ENCODE measurements at regions not wholly inside any gene's neighbourhood (a gene's known extent, or its start where the extent isn't known, plus 50 kb on each side); places are given as distances from the start of the nearest gene placed in this dataset.

- DNase-seq (ENCODE audit: extremely low spot score in 2 of 2), result no peak
- Histone ChIP-seq H3K9me3 (no peaks in the 10 kb centered on the region), H3K4me1 (no peaks in the 10 kb centered on the region), H3K4me3 (no peak overlapping the region), H3K27ac (no peak overlapping the region), H3K36me3 (no peaks in the 10 kb centered on the region), H3K27me3 (no peaks in the 10 kb centered on the region)
- intact Hi-C loops (cut with DNase I), result no loop called here
- TF ChIP-seq POLR2AphosphoS5 (IDR thresholded peaks at IDR 0.05; ENCODE audit: insufficient read depth in 1 of 2, low read depth in 1 of 2), result no peak
- TF ChIP-seq CTCF (IDR thresholded peaks at IDR 0.05), result no peak
- TF ChIP-seq POLR2A (IDR thresholded peaks at IDR 0.05), result no peak
Measured at GRCh38 chr14:22315336-22315735, 273.7 kb downstream of the DAD1 start.

- intact Hi-C loops (cut with DNase I), result no loop called here
- Histone ChIP-seq H3K4me3 (no peak overlapping the region), H3K27me3 (no peaks in the 10 kb centered on the region), H3K36me3 (no peaks in the 10 kb centered on the region), H3K4me1 (no peaks in the 10 kb centered on the region), H3K9me3 (no peaks in the 10 kb centered on the region), H3K27ac (no peak overlapping the region)
- TF ChIP-seq CTCF (IDR thresholded peaks at IDR 0.05) (peak in 2 of 3 experiments; percentile 41 to 45), POLR2A (IDR thresholded peaks at IDR 0.05) (no peak), POLR2AphosphoS5 (IDR thresholded peaks at IDR 0.05; ENCODE audit: insufficient read depth in 1 of 2, low read depth in 1 of 2) (no peak)
- no peak for DNase-seq (ENCODE audit: extremely low spot score in 2 of 2)
Measured at GRCh38 chr14:22314183-22314820, 274.7 kb downstream of the DAD1 start.

- Histone ChIP-seq H3K9me3 (no peaks in the 10 kb centered on the region), H3K4me1 (no peaks in the 10 kb centered on the region), H3K36me3 (no peaks in the 10 kb centered on the region), H3K4me3 (no peak overlapping the region), H3K27me3 (no peaks in the 10 kb centered on the region), H3K27ac (no peak overlapping the region)
- no peak for TF ChIP-seq CTCF (IDR thresholded peaks at IDR 0.05)
- TF ChIP-seq POLR2A (IDR thresholded peaks at IDR 0.05), result no peak
- no peak for TF ChIP-seq POLR2AphosphoS5 (IDR thresholded peaks at IDR 0.05; ENCODE audit: insufficient read depth in 1 of 2, low read depth in 1 of 2)
- DNase-seq (ENCODE audit: extremely low spot score in 2 of 2), result no peak
- intact Hi-C loops (cut with DNase I), result no loop called here
Measured at GRCh38 chr14:22313172-22313801, 275.7 kb downstream of the DAD1 start.

GRCh38 chr14:22311636-22312035, 277.4 kb downstream of the DAD1 start:
- no peaks in the 10 kb centered on the region for H3K9me3 ChIP-seq
- H3K4me3 ChIP-seq, result no peak overlapping the region
- no peak overlapping the region for H3K27ac ChIP-seq
- DNase-seq (ENCODE audit: extremely low spot score in 2 of 2), result no peak
- H3K27me3 ChIP-seq, result no peaks in the 10 kb centered on the region
- intact Hi-C loops (cut with DNase I), result no loop called here
- no peak for TF ChIP-seq POLR2AphosphoS5 (IDR thresholded peaks at IDR 0.05; ENCODE audit: insufficient read depth in 1 of 2, low read depth in 1 of 2)
- TF ChIP-seq CTCF (IDR thresholded peaks at IDR 0.05), result no peak
- TF ChIP-seq POLR2A (IDR thresholded peaks at IDR 0.05), result no peak
- H3K36me3 ChIP-seq, result no peaks in the 10 kb centered on the region
- H3K4me1 ChIP-seq, result no peaks in the 10 kb centered on the region

GRCh38 chr14:22305607-22306006, 283.4 kb downstream of the DAD1 start:
- H3K36me3 ChIP-seq, result no peaks in the 10 kb centered on the region
- H3K27ac ChIP-seq, result no peak overlapping the region
- H3K27me3 ChIP-seq, result no peaks in the 10 kb centered on the region
- H3K4me3 ChIP-seq, result no peak overlapping the region
- TF ChIP-seq POLR2AphosphoS5 (IDR thresholded peaks at IDR 0.05; ENCODE audit: insufficient read depth in 1 of 2, low read depth in 1 of 2), result no peak
- TF ChIP-seq CTCF (IDR thresholded peaks at IDR 0.05), result no peak
- TF ChIP-seq POLR2A (IDR thresholded peaks at IDR 0.05), result no peak
- DNase-seq (ENCODE audit: extremely low spot score in 2 of 2), result no peak
- no peaks in the 10 kb centered on the region for H3K9me3 ChIP-seq
- no peaks in the 10 kb centered on the region for H3K4me1 ChIP-seq
- intact Hi-C loops (cut with DNase I), result no loop called here

Data from vagina (tissue), 2 donors.